Endodermal cell (in vitro differentiated cells): ENCODE measurements at regions not wholly inside any gene's neighbourhood (a gene's known extent, or its start where the extent isn't known, plus 50 kb on each side); places are given as distances from the start of the nearest gene placed in this dataset.

Experiments used
- DNase-seq: peaks from one replicate; pipeline ENCODE4 v3.0.0-alpha.2; 2017
- H3K27ac ChIP-seq: 2 replicates; pipeline ENCODE4 v1.5.1; 2013; ENCODE audit warnings: mild to moderate bottlenecking, low read depth, low read length, moderate library complexity
- H3K27me3 ChIP-seq: 2 replicates; pipeline ENCODE4 v1.6.1; 2013; ENCODE audit warnings: mild to moderate bottlenecking, low read length, moderate library complexity; ENCODE audit not compliant: insufficient read depth, control insufficient read depth, poor library complexity, severe bottlenecking
- H3K36me3 ChIP-seq: 2 replicates; pipeline ENCODE4 v1.7.0; 2013; ENCODE audit warnings: mild to moderate bottlenecking, low read length, moderate library complexity; ENCODE audit not compliant: control insufficient read depth, insufficient read depth
- H3K4me1 ChIP-seq: one replicate; pipeline ENCODE4 v1.7.0; 2013; ENCODE audit warnings: low read length; ENCODE audit not compliant: control insufficient read depth, insufficient read depth
- H3K4me3 ChIP-seq: 2 replicates; pipeline ENCODE4 v1.5.1; 2013; ENCODE audit warnings: mild to moderate bottlenecking, low read length, moderate library complexity
- H3K9ac ChIP-seq: 2 replicates; pipeline ENCODE4 v1.6.1; 2013; ENCODE audit warnings: mild to moderate bottlenecking, low read length, moderate library complexity; ENCODE audit not compliant: poor library complexity, severe bottlenecking; ENCODE audit errors: extremely low read depth
- H3K9me3 ChIP-seq: 2 replicates; pipeline ENCODE4 v1.6.1; 2013; ENCODE audit warnings: mild to moderate bottlenecking, low read length, moderate library complexity; ENCODE audit not compliant: control insufficient read depth
- H3K27ac Mint-ChIP-seq: 2 replicates; pipeline ENCODE4 v1.8.0; 2020; ENCODE audit warnings: mixed read lengths
- H3K27me3 Mint-ChIP-seq: 2 replicates; pipeline ENCODE4 v1.8.0; 2021; ENCODE audit warnings: mild to moderate bottlenecking, mixed read lengths; ENCODE audit not compliant: insufficient read depth
- H3K36me3 Mint-ChIP-seq: 2 replicates; pipeline ENCODE4 v1.8.0; 2020; ENCODE audit warnings: low read depth, mixed read lengths
- H3K4me1 Mint-ChIP-seq: 2 replicates; pipeline ENCODE4 v1.8.0; 2020; ENCODE audit warnings: mixed read lengths
- H3K4me3 Mint-ChIP-seq: 2 replicates; pipeline ENCODE4 v1.8.0; 2020; ENCODE audit warnings: mild to moderate bottlenecking, moderate library complexity, mixed read lengths
- H3K9me3 Mint-ChIP-seq: 2 replicates; pipeline ENCODE4 v1.8.0; 2020; ENCODE audit warnings: mild to moderate bottlenecking, mixed read lengths
- WGBS, 2 experiments: methylation state at CpG; one replicate each; pipeline versions ENCODE4 v1.1.5 to v1.1.7; 2013; ENCODE audit warnings: missing lambda C conversion rate in 2 of 2, mixed read lengths in 1 of 2; ENCODE audit not compliant: insufficient coverage in 1 of 2, insufficient read length in 1 of 2; 5-methylcytosine and 5-hydroxymethylcytosine counted together
- TF ChIP-seq, protein P1 (sequence below): fragments of 200-600 bp; sonication (generic); conservative IDR thresholded peaks from 2 replicates; pipeline ENCODE4 v1.5.0; 2021; ENCODE audit warnings: antibody characterized with exemption, mild to moderate bottlenecking

DNA sequence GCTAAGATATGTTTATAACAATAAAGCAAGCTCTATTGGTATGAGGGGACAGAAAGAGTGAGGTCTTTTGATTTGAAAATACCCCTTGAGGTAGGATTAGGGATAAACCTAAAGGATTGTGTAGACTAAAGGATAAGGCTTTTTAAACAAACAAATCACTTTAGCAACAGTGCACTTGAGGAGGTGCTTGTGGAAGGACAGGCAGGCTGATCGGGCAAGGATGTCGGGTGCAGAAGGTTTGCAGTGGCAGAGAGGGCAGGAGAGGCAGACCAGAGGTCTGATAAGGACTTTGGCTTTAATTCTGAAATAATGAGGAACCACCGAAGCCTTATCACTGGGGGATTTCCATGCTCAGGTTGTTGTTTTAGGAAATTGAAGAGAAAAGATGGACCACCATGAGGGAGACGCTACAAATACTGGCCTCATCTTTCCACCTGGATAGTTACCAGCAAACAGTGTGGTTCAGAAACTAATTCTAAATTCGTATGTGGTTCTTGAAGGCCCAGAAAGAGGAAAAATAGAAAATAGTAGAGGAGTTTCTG lies 119.5 kb upstream of the KLF6 start:
- no peaks in the 10 kb centered on the region for H3K36me3 ChIP-seq
- no peak overlapping the region for H3K4me3 ChIP-seq
- H3K27me3 ChIP-seq, result no peaks in the 10 kb centered on the region
- peaks cover 5% of the 10 kb centered on the region for H3K36me3 Mint-ChIP-seq
- H3K4me1 ChIP-seq, result no peaks in the 10 kb centered on the region
- H3K27me3 Mint-ChIP-seq, result no peaks in the 10 kb centered on the region
- peaks cover 9% of the 10 kb centered on the region for H3K9me3 Mint-ChIP-seq
- H3K27ac ChIP-seq, result no peak overlapping the region
- DNase-seq, result no peak
- H3K4me1 Mint-ChIP-seq, result peaks cover 7% of the 10 kb centered on the region
- H3K9me3 ChIP-seq, result peaks cover 14% of the 10 kb centered on the region
- H3K9ac ChIP-seq, result no peak overlapping the region
- H3K4me3 Mint-ChIP-seq, result no peak overlapping the region
- H3K27ac Mint-ChIP-seq, result no peak overlapping the region
- TF ChIP-seq, protein P1, sequence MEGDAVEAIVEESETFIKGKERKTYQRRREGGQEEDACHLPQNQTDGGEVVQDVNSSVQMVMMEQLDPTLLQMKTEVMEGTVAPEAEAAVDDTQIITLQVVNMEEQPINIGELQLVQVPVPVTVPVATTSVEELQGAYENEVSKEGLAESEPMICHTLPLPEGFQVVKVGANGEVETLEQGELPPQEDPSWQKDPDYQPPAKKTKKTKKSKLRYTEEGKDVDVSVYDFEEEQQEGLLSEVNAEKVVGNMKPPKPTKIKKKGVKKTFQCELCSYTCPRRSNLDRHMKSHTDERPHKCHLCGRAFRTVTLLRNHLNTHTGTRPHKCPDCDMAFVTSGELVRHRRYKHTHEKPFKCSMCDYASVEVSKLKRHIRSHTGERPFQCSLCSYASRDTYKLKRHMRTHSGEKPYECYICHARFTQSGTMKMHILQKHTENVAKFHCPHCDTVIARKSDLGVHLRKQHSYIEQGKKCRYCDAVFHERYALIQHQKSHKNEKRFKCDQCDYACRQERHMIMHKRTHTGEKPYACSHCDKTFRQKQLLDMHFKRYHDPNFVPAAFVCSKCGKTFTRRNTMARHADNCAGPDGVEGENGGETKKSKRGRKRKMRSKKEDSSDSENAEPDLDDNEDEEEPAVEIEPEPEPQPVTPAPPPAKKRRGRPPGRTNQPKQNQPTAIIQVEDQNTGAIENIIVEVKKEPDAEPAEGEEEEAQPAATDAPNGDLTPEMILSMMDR, result peak; percentile 45
- WGBS, 2 experiments, result 87 to 100% methylated on average over 1 to 5 of the region's 5 CpGs

DNA sequence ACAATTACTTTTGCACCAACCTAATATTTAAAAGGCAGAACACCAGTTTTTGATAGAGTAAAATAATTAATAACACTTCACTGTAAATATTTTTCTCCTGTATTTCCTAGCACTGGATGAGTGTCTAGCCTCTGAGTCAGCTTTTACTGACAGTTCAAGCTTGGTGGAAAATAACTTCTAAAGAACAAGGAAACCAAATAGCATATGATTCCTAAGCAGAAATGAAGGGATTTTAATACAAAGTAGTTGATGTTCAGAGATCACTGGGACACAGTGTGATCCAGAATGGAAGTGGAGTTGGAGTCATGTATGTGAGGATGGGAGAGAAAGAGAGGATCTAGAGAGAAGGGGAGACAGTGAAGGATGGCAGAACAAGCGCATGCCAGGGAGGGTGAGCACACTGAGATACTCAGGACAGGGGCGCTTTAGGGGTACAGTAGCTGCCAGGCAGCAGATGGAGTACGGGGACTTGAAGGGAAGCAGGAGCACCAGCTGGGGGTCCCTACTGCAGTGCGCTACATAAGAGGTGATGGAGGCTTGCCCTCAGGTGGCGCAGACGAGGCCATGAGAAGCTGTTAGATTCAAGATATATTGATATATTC lies 117.9 kb upstream of the KLF6 start:
- no peak overlapping the region for H3K9ac ChIP-seq
- Mint-ChIP-seq H3K36me3 (peaks cover 5% of the 10 kb centered on the region), H3K4me1 (peaks cover 10% of the 10 kb centered on the region), H3K27ac (no peak overlapping the region), H3K4me3 (no peak overlapping the region), H3K9me3 (peaks cover 9% of the 10 kb centered on the region), H3K27me3 (no peaks in the 10 kb centered on the region)
- H3K27me3 ChIP-seq, result no peaks in the 10 kb centered on the region
- no peak for DNase-seq
- H3K4me3 ChIP-seq, result no peak overlapping the region
- no peaks in the 10 kb centered on the region for H3K36me3 ChIP-seq
- WGBS, 2 experiments, result 95 to 100% methylated on average over 2 to 4 of the region's 6 CpGs
- peaks cover 14% of the 10 kb centered on the region for H3K9me3 ChIP-seq
- TF ChIP-seq, protein P1, result no peak
- no peaks in the 10 kb centered on the region for H3K4me1 ChIP-seq
- H3K27ac ChIP-seq, result no peak overlapping the region

DNA sequence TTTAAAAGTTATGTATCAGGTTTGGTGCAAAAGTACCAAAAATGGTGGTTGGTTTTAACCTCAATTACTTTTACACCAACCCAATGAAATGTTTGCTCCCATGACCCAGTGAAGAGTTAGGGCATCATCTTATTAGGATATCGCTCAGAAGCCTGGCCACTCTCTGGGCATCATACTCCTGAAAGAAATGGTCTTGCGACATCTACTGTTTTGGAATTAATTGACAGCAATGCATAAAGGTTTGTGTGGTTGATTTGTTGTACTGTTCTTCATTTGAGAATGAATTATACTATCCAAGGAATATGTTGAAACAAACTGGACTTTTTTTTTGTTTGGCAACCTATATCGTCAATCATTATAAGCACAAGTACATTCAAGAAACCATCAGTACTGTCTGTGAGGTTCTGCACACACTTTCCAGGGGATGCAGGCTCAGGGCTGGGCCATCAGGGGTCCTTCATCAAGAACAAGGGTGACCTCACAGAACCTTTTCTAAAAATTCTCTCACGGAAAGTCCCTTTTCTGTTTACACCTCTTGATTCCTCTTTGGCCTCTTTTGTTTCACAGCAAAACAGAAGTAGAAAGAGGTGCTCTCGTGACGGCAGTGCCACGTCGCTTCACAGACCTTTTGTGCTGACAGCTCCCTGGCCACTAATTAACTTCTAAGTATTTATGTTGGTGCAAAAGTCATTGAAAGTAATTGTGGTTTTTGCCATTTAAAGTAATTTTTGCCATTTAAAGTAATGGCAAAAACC lies 117.2 kb upstream of the KLF6 start:
- Histone ChIP-seq H3K9me3 (peaks cover 14% of the 10 kb centered on the region), H3K4me1 (no peaks in the 10 kb centered on the region), H3K9ac (no peak overlapping the region), H3K27me3 (no peaks in the 10 kb centered on the region), H3K4me3 (no peak overlapping the region), H3K36me3 (no peaks in the 10 kb centered on the region), H3K27ac (no peak overlapping the region)
- Mint-ChIP-seq H3K4me3 (no peak overlapping the region), H3K27me3 (no peaks in the 10 kb centered on the region), H3K36me3 (peaks cover 5% of the 10 kb centered on the region), H3K4me1 (peaks cover 10% of the 10 kb centered on the region), H3K9me3 (peaks cover 9% of the 10 kb centered on the region), H3K27ac (no peak overlapping the region)
- no peak for DNase-seq
- TF ChIP-seq, protein P1, result no peak
- WGBS, 2 experiments, result 88 to 91% methylated on average over 4 to 8 of the region's 8 CpGs
